ES-I3 (cell line): ENCODE measurements at regions not wholly inside any gene's neighbourhood (a gene's known extent, or its start where the extent isn't known, plus 50 kb on each side); places are given as distances from the start of the nearest gene placed in this dataset.

ENCODE experiments used
- H3K36me3 ChIP-seq: 2 replicates; pipeline ENCODE4 v1.6.1; 2013; ENCODE audit warnings: mild to moderate bottlenecking, low read length, control low read depth, moderate library complexity; ENCODE audit not compliant: insufficient read depth
- H3K4me1 ChIP-seq: 2 replicates; pipeline ENCODE4 v1.6.1; 2013; ENCODE audit warnings: mild to moderate bottlenecking, control low read depth, low read length; ENCODE audit not compliant: insufficient read depth
- H3K9ac ChIP-seq: 2 replicates; pipeline ENCODE4 v1.6.1; 2013; ENCODE audit warnings: low read depth, mild to moderate bottlenecking, low read length, moderate library complexity
- H3K9me3 ChIP-seq: 2 replicates; pipeline ENCODE4 v1.6.1; 2013; ENCODE audit warnings: mild to moderate bottlenecking, low read length, moderate library complexity; ENCODE audit not compliant: control insufficient read depth, insufficient read depth

GRCh38 chr18:77360315-77361190 is 110.9 kb downstream of the GALR1 start:
- Histone ChIP-seq H3K36me3 (no peaks in the 10 kb centered on the region), H3K9me3 (peaks cover 4% of the 10 kb centered on the region; the same call in 1 of the 2 replicates), H3K9ac (no peak overlapping the region), H3K4me1 (no peaks in the 10 kb centered on the region)

DNA sequence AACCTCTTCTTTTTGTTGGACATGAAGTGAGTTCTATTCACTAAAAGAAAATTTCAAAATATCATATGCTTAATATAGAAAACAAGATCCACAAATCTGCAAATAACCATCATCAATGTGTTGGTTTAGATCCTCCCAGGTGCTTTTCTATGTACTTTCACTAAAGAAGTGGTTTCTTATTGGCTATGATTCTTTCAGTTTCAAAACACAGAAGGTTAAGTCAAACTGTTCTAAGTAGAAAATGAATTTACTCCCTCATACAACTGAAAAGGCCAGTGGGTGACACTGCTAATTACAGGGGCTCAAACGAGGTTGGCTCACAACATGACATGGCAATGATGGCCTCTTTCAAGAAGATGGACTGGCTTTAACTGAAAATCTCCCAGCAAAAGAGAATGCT is 111.7 kb downstream of the GALR1 start:
- Histone ChIP-seq H3K9me3 (peaks cover 4% of the 10 kb centered on the region; the same call in 1 of the 2 replicates), H3K4me1 (no peaks in the 10 kb centered on the region), H3K9ac (no peak overlapping the region), H3K36me3 (no peaks in the 10 kb centered on the region)

- H3K9ac ChIP-seq: no peak overlapping the region
- no peaks in the 10 kb centered on the region for H3K36me3 ChIP-seq
- H3K4me1 ChIP-seq: no peaks in the 10 kb centered on the region
- H3K9me3 ChIP-seq: peaks cover 15% of the 10 kb centered on the region
These were observed 116.0 kb downstream of the GALR1 start for GRCh38 chr18:77365667-77366066.

DNA sequence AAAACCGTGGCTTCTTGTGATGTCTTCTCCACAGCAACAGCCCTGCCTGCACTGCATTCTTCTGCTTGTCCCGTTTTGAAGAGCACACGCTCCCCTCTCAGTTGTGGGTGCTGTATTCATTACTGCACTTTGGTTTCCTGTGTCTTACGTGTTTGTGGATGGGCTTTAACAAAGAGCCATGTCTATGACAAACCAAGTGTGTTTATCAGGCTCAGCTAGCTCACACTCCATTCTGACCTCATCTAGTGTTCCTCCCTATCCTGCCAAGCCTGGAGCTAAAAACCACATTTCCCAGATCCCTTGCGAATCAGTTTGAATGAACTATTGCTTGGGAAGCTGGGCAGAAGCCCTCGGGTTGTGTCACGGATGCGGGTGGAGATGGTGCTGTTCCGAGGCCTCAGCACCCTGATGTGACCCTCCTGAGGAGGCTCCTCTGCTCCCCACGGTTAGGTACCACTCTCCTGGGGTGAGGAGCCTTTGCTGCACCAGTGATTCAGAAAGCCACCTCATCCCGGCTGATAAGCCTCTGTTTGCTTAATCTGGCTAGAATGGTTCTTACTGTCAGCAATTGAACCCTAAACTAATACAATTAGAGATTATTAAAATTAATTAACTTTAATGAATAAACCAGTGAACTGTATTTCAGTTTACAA is 116.5 kb downstream of the GALR1 start:
- no peaks in the 10 kb centered on the region for H3K4me1 ChIP-seq

GRCh38 chr18:77366720-77367641 is 117.3 kb downstream of the GALR1 start:
- Histone ChIP-seq H3K4me1 (no peaks in the 10 kb centered on the region), H3K9ac (no peak overlapping the region)

More for the DNA sequence above, 116.5 kb downstream of the GALR1 start:
- H3K9me3 ChIP-seq: peaks cover 15% of the 10 kb centered on the region
- no peaks in the 10 kb centered on the region for H3K36me3 ChIP-seq
- no peak overlapping the region for H3K9ac ChIP-seq

GRCh38 chr18:77369644-77370043 is 120.0 kb downstream of the GALR1 start:
- Histone ChIP-seq H3K36me3 (no peaks in the 10 kb centered on the region), H3K9me3 (peaks cover 11% of the 10 kb centered on the region), H3K4me1 (no peaks in the 10 kb centered on the region), H3K9ac (no peak overlapping the region)

More at GRCh38 chr18:77366720-77367641, 117.3 kb downstream of the GALR1 start:
- H3K36me3 ChIP-seq: no peaks in the 10 kb centered on the region
- H3K9me3 ChIP-seq: peaks cover 15% of the 10 kb centered on the region

- H3K4me1 ChIP-seq: no peaks in the 10 kb centered on the region
- H3K36me3 ChIP-seq: no peaks in the 10 kb centered on the region
- peaks cover 9% of the 10 kb centered on the region for H3K9me3 ChIP-seq
- H3K9ac ChIP-seq: no peak overlapping the region
These were observed 124.2 kb downstream of the GALR1 start for GRCh38 chr18:77373730-77374445.

DNA sequence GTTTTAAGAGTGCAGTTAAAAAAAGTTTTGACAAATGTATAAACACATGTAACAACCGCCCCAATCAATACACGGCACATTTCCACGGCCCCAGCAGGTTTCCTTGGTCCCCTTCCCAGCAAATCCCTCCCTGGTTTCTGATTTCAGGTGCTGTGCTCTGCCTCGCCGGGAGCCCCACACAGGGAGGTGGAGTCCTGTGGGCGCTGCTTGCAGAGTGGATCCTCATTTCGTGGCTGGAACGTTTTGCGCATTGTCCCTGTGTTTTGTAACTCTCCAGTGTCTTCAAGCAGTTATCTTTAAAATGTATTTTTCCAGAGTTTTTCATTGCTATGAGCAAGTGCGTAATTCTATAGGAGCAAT is 124.8 kb downstream of the GALR1 start:
- no peaks in the 10 kb centered on the region for H3K36me3 ChIP-seq
- peaks cover 6% of the 10 kb centered on the region for H3K9me3 ChIP-seq
- no peaks in the 10 kb centered on the region for H3K4me1 ChIP-seq
- no peak overlapping the region for H3K9ac ChIP-seq

- Histone ChIP-seq H3K36me3 (no peaks in the 10 kb centered on the region), H3K9me3 (no peaks in the 10 kb centered on the region), H3K9ac (no peak overlapping the region), H3K4me1 (no peaks in the 10 kb centered on the region)
These were observed 126.5 kb downstream of the GALR1 start for GRCh38 chr18:77376043-77376732.

DNA sequence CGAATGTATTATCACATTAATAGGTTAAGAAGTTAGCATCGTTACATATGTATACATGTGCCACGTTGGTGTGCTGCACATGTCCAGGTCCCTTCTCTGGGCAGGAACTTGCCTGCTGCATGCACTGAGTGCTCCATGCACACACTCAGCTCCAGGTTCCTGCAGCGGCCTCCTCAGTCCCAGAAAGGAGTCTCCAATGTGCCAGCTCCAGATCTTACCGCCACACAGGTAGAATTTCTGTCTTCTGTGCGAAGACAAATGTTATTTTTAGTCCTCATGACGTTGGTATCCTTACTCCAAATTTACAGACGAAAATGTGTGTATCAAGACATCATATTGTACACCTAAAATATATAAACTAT is 127.1 kb downstream of the GALR1 start:
- Histone ChIP-seq H3K36me3 (no peaks in the 10 kb centered on the region), H3K9ac (no peak overlapping the region), H3K4me1 (no peaks in the 10 kb centered on the region), H3K9me3 (no peaks in the 10 kb centered on the region)

- Histone ChIP-seq H3K36me3 (no peaks in the 10 kb centered on the region), H3K9me3 (no peaks in the 10 kb centered on the region), H3K9ac (no peak overlapping the region), H3K4me1 (no peaks in the 10 kb centered on the region)
These were observed 128.2 kb downstream of the GALR1 start for GRCh38 chr18:77377813-77378212.

DNA sequence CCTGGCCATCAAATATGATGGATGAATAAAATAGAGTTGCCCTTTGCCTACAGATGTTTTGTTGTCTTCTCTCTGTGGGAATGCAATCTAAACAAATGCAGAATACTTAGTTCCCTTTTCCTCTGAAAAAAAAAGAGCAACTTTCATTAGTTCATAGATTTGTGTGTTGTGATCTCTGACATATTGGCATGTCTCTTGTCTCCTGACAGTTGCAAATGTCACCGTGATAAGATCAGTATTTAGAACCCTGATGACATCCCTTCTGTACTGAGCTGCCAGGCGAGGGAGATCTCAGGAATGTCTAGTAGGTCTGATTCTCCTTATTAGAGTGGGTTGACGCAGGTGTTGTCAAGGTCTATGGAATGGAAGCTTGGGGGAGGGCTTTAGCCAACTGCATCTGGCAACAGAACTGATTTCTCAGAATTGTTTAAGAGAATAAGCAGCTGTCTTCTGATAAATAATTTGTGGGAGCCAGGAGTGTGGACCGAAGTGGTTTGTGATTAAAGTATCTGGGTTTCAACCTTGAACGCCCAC is 130.4 kb downstream of the GALR1 start:
- Histone ChIP-seq H3K9ac (no peak overlapping the region), H3K36me3 (no peaks in the 10 kb centered on the region), H3K4me1 (no peaks in the 10 kb centered on the region), H3K9me3 (no peaks in the 10 kb centered on the region)

GRCh38 chr18:77380695-77381094 is 131.0 kb downstream of the GALR1 start:
- Histone ChIP-seq H3K4me1 (no peaks in the 10 kb centered on the region), H3K36me3 (no peaks in the 10 kb centered on the region), H3K9ac (no peak overlapping the region), H3K9me3 (no peaks in the 10 kb centered on the region)
